Fibroblast of mammary gland (primary cell): ENCODE measurements at regions not wholly inside any gene's neighbourhood (a gene's known extent, or its start where the extent isn't known, plus 50 kb on each side); places are given as distances from the start of the nearest gene placed in this dataset.
A peak's percentile ranks its signal among the peaks of the same experiment; 100 is the strongest.
"Not testable (repeated sequence)": the region's sequence is repeated elsewhere in the genome, so short reads cannot be mapped to it uniquely, and the experiment has no call there.

Source experiments
- DNase-seq: peaks from one replicate; pipeline ENCODE4 v3.0.0-alpha.2; 2010; ENCODE audit warnings: low read depth
- H3K4me3 ChIP-seq: 2 replicates; pipeline ENCODE4 v1.5.1; 2011; ENCODE audit warnings: low read depth, mild to moderate bottlenecking, low read length, moderate library complexity; ENCODE audit not compliant: control insufficient read depth
- CTCF ChIP-seq: conservative IDR thresholded peaks from 2 replicates; pipeline ENCODE4 v1.5.1; 2011; ENCODE audit warnings: low read depth, low read length, inconsistent platforms; ENCODE audit not compliant: control insufficient read depth, insufficient read depth

DNA sequence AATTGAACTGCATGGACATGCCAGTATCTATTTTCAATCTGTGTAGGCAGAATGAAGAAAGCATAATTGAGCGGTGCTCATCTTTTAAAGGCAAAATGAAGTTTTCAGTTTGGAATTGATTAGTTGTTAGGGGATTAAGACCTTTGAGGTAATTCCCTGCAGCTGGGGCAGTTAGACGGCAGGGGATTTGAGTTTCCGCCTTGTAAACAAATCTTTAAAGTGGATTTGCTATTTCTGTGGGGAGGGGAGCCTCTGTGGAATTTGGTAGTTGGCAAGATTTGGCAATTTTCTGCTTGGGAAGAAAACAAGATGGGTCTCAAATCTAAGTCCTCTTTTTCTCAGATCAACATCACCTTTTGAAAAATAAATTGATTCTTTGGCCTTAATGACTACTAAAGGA is 212.5 kb upstream of the CNTN6 start:
- no peak for TF ChIP-seq CTCF
- DNase-seq = no peak
- no peak overlapping the region for H3K4me3 ChIP-seq

GRCh38 chr3:882533-882932 is 210.3 kb upstream of the CNTN6 start:
- no peak for TF ChIP-seq CTCF
- DNase-seq = peak; percentile 3
- no peak overlapping the region for H3K4me3 ChIP-seq

GRCh38 chr3:901953-902778 is 190.7 kb upstream of the CNTN6 start:
- H3K4me3 ChIP-seq = no peak overlapping the region
- peak; percentile 11 for DNase-seq
- peak; percentile 51 for TF ChIP-seq CTCF

GRCh38 chr3:905217-905616 is 187.6 kb upstream of the CNTN6 start:
- no peak for TF ChIP-seq CTCF
- DNase-seq = no peak
- no peak overlapping the region for H3K4me3 ChIP-seq

DNA sequence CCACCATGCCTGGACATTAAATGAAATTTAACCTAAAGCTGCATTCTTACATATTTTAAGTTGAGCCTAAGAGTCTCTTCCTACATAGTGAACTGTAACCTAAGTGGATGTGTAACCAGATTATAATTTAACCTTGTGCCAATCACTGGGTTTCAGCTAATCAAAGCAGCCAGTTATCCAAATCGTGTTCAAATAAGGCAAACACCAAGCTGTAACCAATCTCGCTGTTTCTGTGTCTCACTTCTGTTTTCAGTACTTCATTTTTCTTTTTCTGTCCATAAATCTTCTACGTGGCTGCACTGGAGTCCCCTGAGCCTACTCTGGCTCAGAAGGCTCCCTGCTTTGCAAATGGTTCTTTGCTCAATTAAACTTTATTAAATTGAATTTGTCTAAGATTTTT is 186.1 kb upstream of the CNTN6 start:
- H3K4me3 ChIP-seq = no peak overlapping the region
- TF ChIP-seq CTCF = no peak
- DNase-seq = no peak

GRCh38 chr3:908839-909238 is 184.0 kb upstream of the CNTN6 start:
- TF ChIP-seq CTCF = no peak
- no peak for DNase-seq
- H3K4me3 ChIP-seq = no peak overlapping the region

DNA sequence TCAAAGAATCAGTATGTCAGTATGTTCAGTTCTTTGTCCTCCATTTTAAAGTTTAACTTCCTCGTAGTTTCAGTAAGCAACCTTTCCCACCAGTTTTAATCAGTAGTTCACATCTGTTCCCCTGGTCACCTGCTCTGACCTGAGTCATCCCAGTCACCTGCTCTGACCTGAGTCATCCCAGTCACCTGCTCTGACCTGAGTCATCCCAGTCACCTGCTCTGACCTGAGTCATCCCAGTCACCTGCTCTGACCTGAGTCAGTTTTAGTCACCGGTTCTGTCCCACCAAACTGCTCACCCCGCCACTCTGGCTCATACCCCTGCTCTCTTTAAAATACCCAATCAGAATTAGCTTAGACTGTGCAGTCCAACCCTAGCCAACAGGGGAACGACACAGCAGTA is 180.1 kb upstream of the CNTN6 start:
- not testable (repeated sequence) for DNase-seq, H3K4me3 ChIP-seq
